Thyroid gland (tissue), 4 donors: ENCODE measurements at regions not wholly inside any gene's neighbourhood (a gene's known extent, or its start where the extent isn't known, plus 50 kb on each side); places are given as distances from the start of the nearest gene placed in this dataset.
"Not testable (repeated sequence)": the region's sequence is repeated elsewhere in the genome, so short reads cannot be mapped to it uniquely, and the experiment has no call there.

ENCODE experiments used
- CTCF ChIP-seq, 6 experiments: fragments of 200-600 bp in 3 of 6; fragments of 450-650 bp in 3 of 6; sonication (generic) in 3 of 6; IDR thresholded peaks; one replicate each; pipeline ENCODE4 v1.5.1; 2016 to 2019; ENCODE audit warnings: antibody characterized with exemption in 6 of 6, mild to moderate bottlenecking in 2 of 6, inconsistent platforms in 1 of 6, moderate library complexity in 1 of 6
- POLR2A ChIP-seq, 2 donors: fragments of 450-650 bp; IDR thresholded peaks; one replicate each; pipeline ENCODE4 v1.6.1; 2017; ENCODE audit warnings: antibody characterized with exemption in 2 of 2, mild to moderate bottlenecking in 2 of 2, moderate library complexity in 1 of 2

DNA sequence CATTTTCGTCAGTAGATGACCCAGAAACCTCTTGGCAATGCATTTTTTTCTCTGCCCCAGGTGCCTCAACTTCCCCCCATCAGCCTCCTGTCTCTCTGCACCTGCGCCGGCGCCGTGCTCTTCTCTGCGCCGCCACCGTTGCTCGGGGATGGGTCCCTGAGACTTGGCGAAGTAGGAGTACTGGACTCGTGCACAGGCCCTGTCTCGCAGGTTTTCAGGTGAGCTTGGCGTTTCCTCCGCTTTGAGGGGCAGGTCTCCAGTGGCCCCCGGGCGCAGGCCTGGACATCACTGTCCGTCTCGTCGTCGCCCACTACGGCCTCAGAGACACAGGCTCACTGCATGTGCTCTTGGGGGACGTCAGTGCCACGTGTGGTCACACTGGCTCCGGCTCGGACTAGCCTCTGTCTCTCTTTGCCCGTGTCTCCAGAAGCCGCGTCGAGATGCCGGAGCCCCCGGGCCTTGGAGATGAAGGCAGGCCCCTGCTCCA is 168.8 kb upstream of the ZNG1F start:
- not testable (repeated sequence) for TF ChIP-seq POLR2A, CTCF (IDR thresholded peaks at IDR 0.05)
